ENCODE measurements at regions not wholly inside any gene's neighbourhood (a gene's known extent, or its start where the extent isn't known, plus 50 kb on each side); places are given as distances from the start of the nearest gene placed in this dataset.

DNA sequence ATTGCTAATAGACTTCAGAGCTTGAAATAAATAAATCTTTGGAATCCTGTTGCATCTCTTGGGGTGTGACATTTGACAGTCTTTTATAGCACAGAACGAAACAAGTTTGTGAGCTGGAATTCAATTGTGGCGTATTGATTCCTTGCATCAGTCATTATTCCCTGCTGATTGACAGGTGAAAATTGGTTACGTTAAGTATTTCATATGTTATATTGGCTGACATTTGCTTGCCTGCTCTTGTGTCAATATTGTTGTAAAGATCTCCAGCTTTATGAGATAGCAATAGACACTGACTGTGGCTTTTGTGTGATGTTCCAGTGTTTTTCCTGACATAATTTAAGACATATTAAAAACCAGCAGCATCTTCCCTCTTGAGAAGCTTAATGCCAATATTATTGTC lies 644.4 kb upstream of the FAM241A start:
- H3K4me3 ChIP-seq (ENCODE audit: low read depth, low read length) = no peak overlapping the region
- in situ Hi-C loops (cut with HindIII; ENCODE audit: low pct_ligation_motif_present, low sequenced_read_pairs) = no loop called here
- TF ChIP-seq, protein P1, sequence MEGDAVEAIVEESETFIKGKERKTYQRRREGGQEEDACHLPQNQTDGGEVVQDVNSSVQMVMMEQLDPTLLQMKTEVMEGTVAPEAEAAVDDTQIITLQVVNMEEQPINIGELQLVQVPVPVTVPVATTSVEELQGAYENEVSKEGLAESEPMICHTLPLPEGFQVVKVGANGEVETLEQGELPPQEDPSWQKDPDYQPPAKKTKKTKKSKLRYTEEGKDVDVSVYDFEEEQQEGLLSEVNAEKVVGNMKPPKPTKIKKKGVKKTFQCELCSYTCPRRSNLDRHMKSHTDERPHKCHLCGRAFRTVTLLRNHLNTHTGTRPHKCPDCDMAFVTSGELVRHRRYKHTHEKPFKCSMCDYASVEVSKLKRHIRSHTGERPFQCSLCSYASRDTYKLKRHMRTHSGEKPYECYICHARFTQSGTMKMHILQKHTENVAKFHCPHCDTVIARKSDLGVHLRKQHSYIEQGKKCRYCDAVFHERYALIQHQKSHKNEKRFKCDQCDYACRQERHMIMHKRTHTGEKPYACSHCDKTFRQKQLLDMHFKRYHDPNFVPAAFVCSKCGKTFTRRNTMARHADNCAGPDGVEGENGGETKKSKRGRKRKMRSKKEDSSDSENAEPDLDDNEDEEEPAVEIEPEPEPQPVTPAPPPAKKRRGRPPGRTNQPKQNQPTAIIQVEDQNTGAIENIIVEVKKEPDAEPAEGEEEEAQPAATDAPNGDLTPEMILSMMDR (IDR thresholded peaks at IDR 0.05; ENCODE audit: low read depth, low read length, missing control alignments) = no peak

DNA sequence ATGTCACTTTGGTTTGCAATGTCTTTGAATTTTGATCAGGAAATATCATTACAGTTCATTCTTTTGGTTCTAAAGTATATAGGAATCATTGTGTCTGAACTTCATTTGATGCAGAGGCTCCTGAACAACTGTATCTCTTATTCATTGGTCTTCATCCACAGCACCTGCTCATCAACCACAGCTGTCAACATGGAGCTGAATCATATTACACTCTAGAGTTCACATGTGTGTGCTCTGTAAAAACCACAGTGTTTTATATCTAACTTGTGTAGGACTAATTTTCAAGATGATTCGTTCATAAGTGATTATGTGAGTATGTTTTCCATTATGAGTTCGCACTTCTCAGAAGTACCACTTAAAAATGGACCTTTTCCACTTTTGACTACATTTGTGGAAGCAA lies 643.3 kb upstream of the FAM241A start:
- in situ Hi-C loops (cut with HindIII; ENCODE audit: low pct_ligation_motif_present, low sequenced_read_pairs) = no loop called here
- DNase-seq = no peak
- Histone ChIP-seq H3K36me3 (replicated peaks) (no peaks in the 10 kb centered on the region), H3K4me3 (ENCODE audit: low read depth, low read length) (no peak overlapping the region), H3K27ac (no peak overlapping the region), H3K27me3 (replicated peaks) (no peaks in the 10 kb centered on the region)
- TF ChIP-seq, protein P1 (IDR thresholded peaks at IDR 0.05; ENCODE audit: low read depth, low read length, missing control alignments) = no peak

More for the DNA sequence above, 644.4 kb upstream of the FAM241A start:
- DNase-seq = no peak
- Histone ChIP-seq H3K36me3 (replicated peaks) (no peaks in the 10 kb centered on the region), H3K27ac (no peak overlapping the region), H3K27me3 (replicated peaks) (no peaks in the 10 kb centered on the region)

DNA sequence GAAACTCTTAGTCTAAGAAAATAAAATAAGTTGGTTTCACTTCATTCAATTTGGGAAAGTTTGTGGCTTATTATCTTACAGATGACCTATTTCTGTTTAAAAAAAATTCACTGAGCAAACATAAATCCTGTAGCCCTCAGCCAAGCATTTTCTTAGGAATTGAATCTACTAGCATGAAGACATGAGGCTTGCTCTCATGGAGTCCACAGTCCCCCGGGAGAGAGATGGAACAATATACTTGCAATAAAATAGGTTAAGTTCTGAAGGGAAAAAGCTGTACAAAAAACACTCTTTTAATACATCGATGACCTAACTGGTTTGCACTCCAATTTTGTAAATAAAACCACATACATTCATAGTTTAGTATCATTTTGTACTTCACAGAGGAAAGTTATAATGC lies 642.6 kb upstream of the FAM241A start:
- H3K4me3 ChIP-seq (ENCODE audit: low read depth, low read length) = no peak overlapping the region
- H3K27ac ChIP-seq = no peak overlapping the region
- no peaks in the 10 kb centered on the region for H3K36me3 ChIP-seq (replicated peaks)
- in situ Hi-C loops (cut with HindIII; ENCODE audit: low pct_ligation_motif_present, low sequenced_read_pairs) = no loop called here
- DNase-seq = no peak
- TF ChIP-seq, protein P1 (IDR thresholded peaks at IDR 0.05; ENCODE audit: low read depth, low read length, missing control alignments) = no peak
- no peaks in the 10 kb centered on the region for H3K27me3 ChIP-seq (replicated peaks)

DNA sequence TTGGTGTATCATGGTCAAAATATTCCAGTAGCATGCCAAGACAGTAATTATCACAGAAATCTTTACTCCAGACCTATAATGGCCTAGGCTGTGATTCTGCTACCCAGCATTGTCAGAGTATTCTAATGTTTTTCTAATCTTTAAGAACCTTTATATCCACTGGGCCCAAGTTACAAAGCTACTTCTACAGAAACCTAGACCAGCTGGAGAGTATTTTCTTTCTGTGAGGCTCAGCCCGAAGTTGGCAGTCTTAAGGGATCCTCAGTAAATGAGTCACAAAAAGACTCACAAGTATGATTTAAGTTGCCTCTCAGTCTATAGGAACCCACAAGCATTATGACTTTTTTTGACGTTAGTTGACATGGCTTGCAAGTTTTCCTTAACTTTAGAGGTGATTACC lies 638.5 kb upstream of the FAM241A start:
- DNase-seq = peak; percentile 2
- Histone ChIP-seq H3K27me3 (replicated peaks) (no peaks in the 10 kb centered on the region), H3K36me3 (replicated peaks) (no peaks in the 10 kb centered on the region), H3K27ac (no peak overlapping the region), H3K4me3 (ENCODE audit: low read depth, low read length) (no peak overlapping the region)
- TF ChIP-seq, protein P1 (IDR thresholded peaks at IDR 0.05; ENCODE audit: low read depth, low read length, missing control alignments) = no peak
- in situ Hi-C loops (cut with HindIII; ENCODE audit: low pct_ligation_motif_present, low sequenced_read_pairs) = no loop called here

DNA sequence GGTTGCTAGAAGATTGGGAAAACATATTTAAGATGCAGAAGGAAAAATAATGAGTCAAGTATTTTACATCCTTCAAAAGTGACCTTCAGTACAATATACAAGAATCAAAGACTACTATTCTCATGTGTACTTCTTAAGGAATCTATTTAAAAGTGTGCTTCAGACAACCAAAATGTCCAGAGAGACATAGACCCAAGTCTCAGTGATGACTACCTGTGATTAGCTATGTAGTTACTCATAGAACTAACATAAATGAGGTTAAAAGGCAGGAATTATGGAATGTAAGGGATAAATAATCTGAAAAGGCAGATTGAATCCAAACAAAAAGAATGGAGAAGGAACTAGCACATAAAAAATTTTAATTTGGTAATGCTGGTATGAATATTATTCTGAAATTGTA lies 634.7 kb upstream of the FAM241A start:
- DNase-seq = no peak
- Histone ChIP-seq H3K27me3 (replicated peaks) (no peaks in the 10 kb centered on the region), H3K27ac (no peak overlapping the region), H3K4me3 (ENCODE audit: low read depth, low read length) (no peak overlapping the region), H3K36me3 (replicated peaks) (no peaks in the 10 kb centered on the region)
- in situ Hi-C loops (cut with HindIII; ENCODE audit: low pct_ligation_motif_present, low sequenced_read_pairs) = no loop called here
- TF ChIP-seq, protein P1 (IDR thresholded peaks at IDR 0.05; ENCODE audit: low read depth, low read length, missing control alignments) = no peak

DNA sequence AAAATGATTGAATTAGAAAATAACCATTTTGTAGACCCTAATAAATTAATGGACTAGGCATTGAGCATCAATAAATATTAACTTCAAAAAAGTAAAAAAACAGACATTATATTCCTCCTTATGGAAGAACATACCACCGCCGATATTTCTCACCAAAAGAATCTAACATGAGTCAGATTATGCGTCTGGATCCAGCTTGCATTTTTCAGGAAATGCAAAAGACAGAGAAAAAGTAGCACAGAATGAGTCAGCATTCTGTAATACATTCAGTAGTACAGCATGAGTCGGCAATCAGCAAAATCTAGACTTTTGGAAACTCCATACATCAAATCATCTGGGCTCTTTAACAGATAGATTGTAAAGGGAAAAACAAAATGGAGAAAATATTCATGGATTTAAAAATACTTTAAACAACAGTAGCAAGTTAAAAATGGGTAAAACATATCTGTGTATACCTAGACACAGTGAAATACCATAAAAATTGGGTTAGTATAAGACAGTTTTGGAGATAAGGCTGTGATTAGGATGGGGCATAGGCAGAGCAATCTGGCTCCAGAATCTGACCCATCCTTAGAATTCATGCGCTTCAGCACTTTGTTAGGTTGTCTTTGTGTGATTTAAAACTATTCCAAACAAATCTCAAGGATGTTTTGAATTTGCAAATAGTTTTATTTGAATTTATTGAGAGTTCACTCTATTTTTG lies 633.0 kb upstream of the FAM241A start:
- H3K4me3 ChIP-seq (ENCODE audit: low read depth, low read length) = no peak overlapping the region
- H3K27me3 ChIP-seq (replicated peaks) = no peaks in the 10 kb centered on the region
- in situ Hi-C loops (cut with HindIII; ENCODE audit: low pct_ligation_motif_present, low sequenced_read_pairs) = no loop called here
- H3K27ac ChIP-seq = peak overlapping the region; percentile 3
- DNase-seq = peak; percentile 37
- TF ChIP-seq, protein P1 (IDR thresholded peaks at IDR 0.05; ENCODE audit: low read depth, low read length, missing control alignments) = no peak
- no peaks in the 10 kb centered on the region for H3K36me3 ChIP-seq (replicated peaks)

Measured in brain microvascular endothelial cell (primary cell).